Trophoblast cell (in vitro differentiated cells and primary cell): ENCODE measurements at regions not wholly inside any gene's neighbourhood (a gene's known extent, or its start where the extent isn't known, plus 50 kb on each side); places are given as distances from the start of the nearest gene placed in this dataset.

ENCODE experiments used
- DNase-seq, 2 donors: peaks; one replicate each; pipeline ENCODE4 v3.0.0-alpha.2; 2016
- H2AFZ ChIP-seq: 2 replicates; pipeline ENCODE4 v1.6.1; 2013; ENCODE audit warnings: low read length, moderate library complexity, mild to moderate bottlenecking; ENCODE audit not compliant: insufficient read depth, poor library complexity
- H2AK5ac ChIP-seq: 2 replicates; pipeline ENCODE4 v1.6.1; 2013; ENCODE audit warnings: mild to moderate bottlenecking, low read length
- H2BK120ac ChIP-seq: 2 replicates; pipeline ENCODE4 v1.6.1; 2013; ENCODE audit warnings: low read length, mild to moderate bottlenecking, moderate library complexity; ENCODE audit not compliant: insufficient read depth, poor library complexity
- H2BK12ac ChIP-seq: 2 replicates; pipeline ENCODE4 v1.6.1; 2013; ENCODE audit warnings: mild to moderate bottlenecking, low read length, moderate library complexity
- H2BK5ac ChIP-seq: 2 replicates; pipeline ENCODE4 v1.6.1; 2013; ENCODE audit warnings: low read length, low read depth, moderate library complexity, mild to moderate bottlenecking; ENCODE audit not compliant: poor library complexity
- H3K14ac ChIP-seq: 2 replicates; pipeline ENCODE4 v1.6.1; 2013; ENCODE audit warnings: mild to moderate bottlenecking, low read length
- H3K18ac ChIP-seq: 2 replicates; pipeline ENCODE4 v1.6.1; 2013; ENCODE audit warnings: mild to moderate bottlenecking, low read length
- H3K23ac ChIP-seq: 2 replicates; pipeline ENCODE4 v1.6.1; 2013; ENCODE audit warnings: low read length
- H3K27ac ChIP-seq: 2 replicates; pipeline ENCODE4 v1.5.1; 2013; ENCODE audit warnings: low read depth, mild to moderate bottlenecking, inconsistent platforms, low read length, moderate library complexity
- H3K27me3 ChIP-seq: 2 replicates; pipeline ENCODE4 v1.6.1; 2013; ENCODE audit warnings: inconsistent platforms, mild to moderate bottlenecking, low read length, moderate library complexity; ENCODE audit not compliant: insufficient read depth
- H3K36me3 ChIP-seq, 2 experiments: 1 replicate in 1 of 2; 2 replicates in 1 of 2; pipeline ENCODE4 v1.6.1; 2013; ENCODE audit warnings: low read length in 2 of 2, mild to moderate bottlenecking in 2 of 2, moderate library complexity in 1 of 2; ENCODE audit not compliant: insufficient read depth in 2 of 2, control insufficient read depth in 1 of 2
- H3K4ac ChIP-seq: 2 replicates; pipeline ENCODE4 v1.6.1; 2013; ENCODE audit warnings: low read depth, mild to moderate bottlenecking, low read length, moderate library complexity
- H3K4me1 ChIP-seq, 2 experiments: 1 replicate in 1 of 2; 2 replicates in 1 of 2; pipeline ENCODE4 v1.6.1; 2013; ENCODE audit warnings: low read length in 2 of 2, mild to moderate bottlenecking in 2 of 2, moderate library complexity in 1 of 2; ENCODE audit not compliant: insufficient read depth in 2 of 2, control insufficient read depth in 1 of 2
- H3K4me2 ChIP-seq: 2 replicates; pipeline ENCODE4 v1.6.1; 2013; ENCODE audit warnings: inconsistent platforms, mild to moderate bottlenecking, low read length, moderate library complexity
- H3K4me3 ChIP-seq: 2 replicates; pipeline ENCODE4 v1.5.1; 2013; ENCODE audit warnings: mild to moderate bottlenecking, low read depth, low read length, inconsistent platforms
- H3K79me1 ChIP-seq: one replicate; pipeline ENCODE4 v1.6.1; 2013; ENCODE audit warnings: low read length
- H3K79me2 ChIP-seq: 2 replicates; pipeline ENCODE4 v1.6.1; 2013; ENCODE audit warnings: low read length, mild to moderate bottlenecking; ENCODE audit not compliant: control insufficient read depth, insufficient read depth, poor library complexity
- H3K9ac ChIP-seq: 2 replicates; pipeline ENCODE4 v1.6.1; 2013; ENCODE audit warnings: mild to moderate bottlenecking, low read length
- H3K9me3 ChIP-seq: 2 replicates; pipeline ENCODE4 v1.6.1; 2013; ENCODE audit warnings: low read depth, mild to moderate bottlenecking, control low read depth, inconsistent platforms, low read length; ENCODE audit not compliant: insufficient read depth
- H4K12ac ChIP-seq: 2 replicates; pipeline ENCODE4 v1.6.1; 2013; ENCODE audit warnings: low read depth, mild to moderate bottlenecking, low read length, moderate library complexity
- H4K8ac ChIP-seq: 2 replicates; pipeline ENCODE4 v1.6.1; 2013; ENCODE audit warnings: low read depth, mild to moderate bottlenecking, low read length, moderate library complexity
- H4K91ac ChIP-seq: one replicate; pipeline ENCODE4 v1.6.1; 2013; ENCODE audit warnings: low read depth, mild to moderate bottlenecking, low read length, moderate library complexity
- WGBS: extraction: QIAGEN DNeasy Blood & Tissue Kit; methylation state at CpG from one replicate; pipeline ENCODE4 v1.1.7; 2013; ENCODE audit warnings: missing lambda C conversion rate; ENCODE audit not compliant: insufficient read length, insufficient coverage; ENCODE audit errors: extremely low coverage; 5-methylcytosine and 5-hydroxymethylcytosine counted together

- Histone ChIP-seq H3K18ac (no peak overlapping the region), H3K27ac (no peak overlapping the region), H4K91ac (no peak overlapping the region), H3K36me3 (no peaks in the 10 kb centered on the region), H3K9me3 (no peaks in the 10 kb centered on the region), H3K27me3 (no peaks in the 10 kb centered on the region), H4K12ac (no peak overlapping the region), H3K9ac (no peak overlapping the region), H3K4me1 (no peaks in the 10 kb centered on the region), H2BK120ac (no peak overlapping the region), H2AFZ (no peak overlapping the region), H3K4ac (no peak overlapping the region), H2AK5ac (no peak overlapping the region), H3K79me2 (no peaks in the 10 kb centered on the region), H3K14ac (no peak overlapping the region), H2BK12ac (no peak overlapping the region), H4K8ac (no peak overlapping the region), H2BK5ac (no peak overlapping the region), H3K79me1 (no peaks in the 10 kb centered on the region), H3K4me2 (no peak overlapping the region), H3K4me3 (no peak overlapping the region), H3K23ac (no peak overlapping the region)
- DNase-seq, result no peak
- no CpG with 5 or more reads among the region's 2 CpGs for WGBS
These were observed 51.3 kb upstream of the CNKSR3 start for GRCh38 chr6:154561750-154562149.

DNA sequence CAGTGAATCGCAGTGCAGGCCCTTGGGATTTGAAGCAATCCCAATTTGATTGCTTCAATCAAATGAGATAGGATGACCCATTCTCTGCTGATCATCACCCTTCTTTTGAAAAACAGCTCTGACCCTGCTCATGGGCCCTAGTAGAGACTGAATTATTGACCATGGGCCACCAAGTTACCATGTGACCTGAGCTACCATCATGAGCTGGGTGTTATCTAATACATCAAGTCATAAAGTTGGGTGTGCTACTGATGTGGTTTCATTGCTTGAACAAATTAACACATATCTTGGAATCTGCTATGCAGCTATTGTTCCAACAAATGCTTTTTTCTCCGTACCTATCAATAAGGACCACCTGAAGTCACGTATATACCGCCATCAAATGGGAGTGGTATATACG lies 54.8 kb upstream of the CNKSR3 start:
- WGBS, result no CpG with 5 or more reads among the region's 5 CpGs
- Histone ChIP-seq H3K18ac (no peak overlapping the region), H2BK5ac (no peak overlapping the region)

DNA sequence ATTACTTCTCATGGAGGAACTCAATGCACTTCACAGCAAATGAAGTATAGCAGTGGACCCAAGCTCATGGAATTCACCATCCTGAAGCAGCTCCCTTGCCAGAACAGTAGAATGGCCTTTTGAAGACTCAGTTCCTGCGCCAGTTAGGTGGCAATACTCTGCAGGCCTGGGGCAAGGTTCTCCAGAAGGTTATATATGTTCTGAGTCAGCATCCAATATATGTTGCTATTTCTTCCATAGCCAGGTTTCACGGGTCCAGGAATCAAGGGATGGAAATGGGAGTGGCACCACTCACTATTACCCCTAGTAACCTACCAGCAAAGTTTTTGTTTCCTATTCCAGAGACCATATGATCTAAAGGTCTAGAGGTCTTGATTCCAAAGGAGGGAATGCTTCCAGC lies 56.4 kb upstream of the CNKSR3 start:
- Histone ChIP-seq H3K4me3 (no peak overlapping the region), H4K91ac (no peak overlapping the region), H3K4me2 (no peak overlapping the region), H3K9me3 (no peaks in the 10 kb centered on the region), H3K23ac (no peak overlapping the region), H2AFZ (no peak overlapping the region), H3K14ac (no peak overlapping the region), H3K36me3 (no peaks in the 10 kb centered on the region), H3K79me1 (no peaks in the 10 kb centered on the region), H2BK5ac (no peak overlapping the region), H3K27ac (no peak overlapping the region), H4K8ac (no peak overlapping the region), H4K12ac (no peak overlapping the region), H3K18ac (no peak overlapping the region), H3K9ac (no peak overlapping the region), H2AK5ac (no peak overlapping the region), H2BK120ac (no peak overlapping the region), H3K27me3 (no peaks in the 10 kb centered on the region), H2BK12ac (no peak overlapping the region), H3K4ac (no peak overlapping the region), H3K79me2 (no peaks in the 10 kb centered on the region), H3K4me1 (no peaks in the 10 kb centered on the region)
- no peak for DNase-seq
- no CpG with 5 or more reads among the region's 2 CpGs for WGBS

More for the DNA sequence above, 54.8 kb upstream of the CNKSR3 start:
- H2AFZ ChIP-seq, result no peak overlapping the region
- H4K12ac ChIP-seq, result no peak overlapping the region
- no peak for DNase-seq
- H3K79me1 ChIP-seq, result no peaks in the 10 kb centered on the region
- no peak overlapping the region for H4K91ac ChIP-seq
- no peak overlapping the region for H3K14ac ChIP-seq
- H3K4ac ChIP-seq, result no peak overlapping the region
- H4K8ac ChIP-seq, result no peak overlapping the region
- H3K23ac ChIP-seq, result no peak overlapping the region
- H2AK5ac ChIP-seq, result no peak overlapping the region
- no peak overlapping the region for H3K27ac ChIP-seq
- no peaks in the 10 kb centered on the region for H3K9me3 ChIP-seq
- no peak overlapping the region for H3K9ac ChIP-seq
- H3K4me2 ChIP-seq, result no peak overlapping the region
- no peaks in the 10 kb centered on the region for H3K36me3 ChIP-seq
- no peaks in the 10 kb centered on the region for H3K4me1 ChIP-seq
- no peak overlapping the region for H2BK12ac ChIP-seq
- H3K27me3 ChIP-seq, result no peaks in the 10 kb centered on the region
- H2BK120ac ChIP-seq, result no peak overlapping the region
- H3K4me3 ChIP-seq, result no peak overlapping the region
- no peaks in the 10 kb centered on the region for H3K79me2 ChIP-seq

DNA sequence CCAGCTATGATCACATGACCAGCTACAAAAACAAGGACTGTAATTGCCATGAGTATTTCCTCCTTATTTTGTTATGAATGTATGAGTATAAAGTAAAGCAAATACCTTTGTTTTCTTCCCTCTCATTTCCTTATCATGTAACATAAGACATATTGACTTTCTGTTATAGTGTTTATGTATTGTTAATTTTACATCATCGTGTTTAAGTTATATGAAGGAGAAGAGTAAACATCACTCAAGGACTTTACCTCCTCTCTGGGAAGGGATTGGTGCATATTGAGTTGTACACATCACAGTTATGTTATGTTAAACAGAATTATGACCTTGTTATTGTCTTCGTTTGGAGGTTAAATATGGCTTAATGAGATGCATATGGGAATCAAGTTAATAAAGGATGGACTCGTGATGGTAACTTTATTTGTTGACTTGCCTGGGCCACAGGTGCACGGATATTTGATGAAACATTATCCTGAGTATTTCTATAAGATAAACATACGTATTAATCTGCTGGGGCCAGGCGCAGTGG lies 57.3 kb upstream of the CNKSR3 start:
- H3K27ac ChIP-seq, result no peak overlapping the region
- H4K8ac ChIP-seq, result no peak overlapping the region
- no CpG with 5 or more reads among the region's 6 CpGs for WGBS

More for the DNA sequence above, 57.3 kb upstream of the CNKSR3 start:
- Histone ChIP-seq H3K79me1 (no peaks in the 10 kb centered on the region), H4K91ac (no peak overlapping the region), H2AFZ (no peak overlapping the region), H3K27me3 (no peaks in the 10 kb centered on the region), H3K4me2 (no peak overlapping the region), H3K23ac (no peak overlapping the region), H4K12ac (no peak overlapping the region), H3K14ac (no peak overlapping the region), H3K36me3 (no peaks in the 10 kb centered on the region), H3K9me3 (no peaks in the 10 kb centered on the region), H2BK12ac (no peak overlapping the region), H3K79me2 (no peaks in the 10 kb centered on the region), H2AK5ac (no peak overlapping the region), H3K4ac (no peak overlapping the region), H3K18ac (no peak overlapping the region), H3K9ac (no peak overlapping the region), H3K4me1 (no peaks in the 10 kb centered on the region), H2BK120ac (no peak overlapping the region), H3K4me3 (no peak overlapping the region), H2BK5ac (no peak overlapping the region)
- no peak for DNase-seq
